ENCODE measurements at regions not wholly inside any gene's neighbourhood (a gene's known extent, or its start where the extent isn't known, plus 50 kb on each side); places are given as distances from the start of the nearest gene placed in this dataset.

DNA sequence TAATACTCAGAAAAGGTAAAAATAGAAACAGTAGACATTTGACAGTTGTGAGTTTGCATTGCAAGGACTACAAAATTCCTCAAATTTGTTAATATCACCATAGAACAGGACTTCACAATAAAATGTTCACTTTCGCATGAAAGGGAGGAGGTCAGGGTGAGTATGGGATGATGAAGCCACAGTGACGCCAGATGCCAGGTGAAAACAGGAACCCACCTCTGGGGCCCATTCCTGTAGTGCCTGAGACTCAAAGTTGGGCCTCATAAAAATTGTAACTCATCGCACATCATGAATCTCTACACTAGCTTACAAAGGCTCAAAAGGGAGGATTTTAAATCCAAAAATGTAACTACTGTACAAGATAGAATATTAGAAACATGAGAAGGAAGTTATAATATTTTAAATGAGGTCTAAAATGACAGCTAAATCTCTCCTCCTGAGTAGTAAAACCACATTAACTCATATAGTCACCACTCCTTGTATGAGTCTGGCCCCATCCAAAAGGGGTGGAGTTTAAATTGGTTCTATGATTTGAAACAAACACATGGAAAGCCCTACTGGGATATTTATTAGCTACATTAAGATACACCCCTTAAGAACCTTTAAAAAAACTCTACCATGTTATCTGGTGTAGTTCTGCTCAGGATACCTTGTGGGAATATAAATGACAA is 93.7 kb downstream of the ETS2 start:
- TF ChIP-seq, protein P1, sequence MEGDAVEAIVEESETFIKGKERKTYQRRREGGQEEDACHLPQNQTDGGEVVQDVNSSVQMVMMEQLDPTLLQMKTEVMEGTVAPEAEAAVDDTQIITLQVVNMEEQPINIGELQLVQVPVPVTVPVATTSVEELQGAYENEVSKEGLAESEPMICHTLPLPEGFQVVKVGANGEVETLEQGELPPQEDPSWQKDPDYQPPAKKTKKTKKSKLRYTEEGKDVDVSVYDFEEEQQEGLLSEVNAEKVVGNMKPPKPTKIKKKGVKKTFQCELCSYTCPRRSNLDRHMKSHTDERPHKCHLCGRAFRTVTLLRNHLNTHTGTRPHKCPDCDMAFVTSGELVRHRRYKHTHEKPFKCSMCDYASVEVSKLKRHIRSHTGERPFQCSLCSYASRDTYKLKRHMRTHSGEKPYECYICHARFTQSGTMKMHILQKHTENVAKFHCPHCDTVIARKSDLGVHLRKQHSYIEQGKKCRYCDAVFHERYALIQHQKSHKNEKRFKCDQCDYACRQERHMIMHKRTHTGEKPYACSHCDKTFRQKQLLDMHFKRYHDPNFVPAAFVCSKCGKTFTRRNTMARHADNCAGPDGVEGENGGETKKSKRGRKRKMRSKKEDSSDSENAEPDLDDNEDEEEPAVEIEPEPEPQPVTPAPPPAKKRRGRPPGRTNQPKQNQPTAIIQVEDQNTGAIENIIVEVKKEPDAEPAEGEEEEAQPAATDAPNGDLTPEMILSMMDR (IDR thresholded peaks at IDR 0.05; ENCODE audit: borderline replicate concordance, extremely low read depth, low read length, poor library complexity, severe bottlenecking), result no peak
- no peak for TF ChIP-seq EZH2 (IDR thresholded peaks at IDR 0.05; ENCODE audit: borderline replicate concordance, low read depth, low read length, severe bottlenecking)
